PFSK-1 (cell line): ENCODE measurements at regions not wholly inside any gene's neighbourhood (a gene's known extent, or its start where the extent isn't known, plus 50 kb on each side); places are given as distances from the start of the nearest gene placed in this dataset.

Experiments used
- FOXP2 ChIP-seq: optimal IDR thresholded peaks from 2 replicates; pipeline ENCODE3; 2011; ENCODE audit warnings: borderline replicate concordance, control low read depth, inconsistent platforms; ENCODE audit not compliant: insufficient read depth; ENCODE audit errors: extremely low read length, extremely low read depth
- POLR2AphosphoS5 ChIP-seq: IDR thresholded peaks from 2 replicates; pipeline ENCODE4 v1.6.1; 2012; ENCODE audit warnings: low read depth, mild to moderate bottlenecking, control low read depth, low read length, moderate library complexity
- REST ChIP-seq, 2 experiments: IDR thresholded peaks; 2 replicates each; pipeline versions ENCODE4 v1.6.1 to v1.8.0; 2011 to 2012; ENCODE audit warnings: low read depth in 2 of 2, low read length in 2 of 2, control low read depth in 1 of 2, inconsistent platforms in 1 of 2, mild to moderate bottlenecking in 1 of 2, moderate library complexity in 1 of 2; ENCODE audit not compliant: insufficient read depth in 1 of 2
- SIN3A ChIP-seq: IDR thresholded peaks from 2 replicates; pipeline ENCODE4 v1.6.1; 2012; ENCODE audit warnings: mild to moderate bottlenecking, low read length, moderate library complexity, borderline replicate concordance; ENCODE audit not compliant: insufficient read depth
- TAF1 ChIP-seq: IDR thresholded peaks from 2 replicates; pipeline ENCODE4 v1.6.1; 2012; ENCODE audit warnings: low read length, control low read depth, borderline replicate concordance; ENCODE audit not compliant: insufficient read depth

DNA sequence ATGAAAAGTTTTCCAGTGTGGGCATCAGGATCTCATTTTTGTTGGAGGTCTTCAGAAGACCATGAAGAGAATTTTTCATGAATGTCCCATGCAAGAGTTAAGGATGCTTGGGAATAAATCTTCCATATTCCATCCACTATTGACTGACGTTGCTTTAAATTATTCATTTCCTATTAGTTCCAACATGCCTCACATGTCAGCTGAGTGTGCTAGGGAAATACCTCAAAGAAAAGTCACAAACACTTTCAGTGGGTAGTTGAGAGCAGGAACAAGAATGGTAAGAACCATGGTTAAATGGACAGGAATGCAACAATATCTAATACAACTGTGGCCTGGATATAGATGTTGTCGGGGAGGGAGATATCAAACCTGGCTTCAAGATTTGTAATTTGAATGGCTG is 610.1 kb downstream of the TECRL start:
- TF ChIP-seq TAF1 (no peak), REST (IDR thresholded peaks at IDR 0.05; ENCODE audit: insufficient read depth in 1 of 2, low read depth in 2 of 2, low read length in 2 of 2) (no peak), POLR2AphosphoS5 (no peak), SIN3A (no peak), FOXP2 (no peak)

GRCh38 chr4:63795301-63795700 is 613.9 kb downstream of the TECRL start:
- TF ChIP-seq SIN3A (no peak), POLR2AphosphoS5 (no peak), FOXP2 (no peak), REST (IDR thresholded peaks at IDR 0.05; ENCODE audit: insufficient read depth in 1 of 2, low read depth in 2 of 2, low read length in 2 of 2) (no peak), TAF1 (no peak)

DNA sequence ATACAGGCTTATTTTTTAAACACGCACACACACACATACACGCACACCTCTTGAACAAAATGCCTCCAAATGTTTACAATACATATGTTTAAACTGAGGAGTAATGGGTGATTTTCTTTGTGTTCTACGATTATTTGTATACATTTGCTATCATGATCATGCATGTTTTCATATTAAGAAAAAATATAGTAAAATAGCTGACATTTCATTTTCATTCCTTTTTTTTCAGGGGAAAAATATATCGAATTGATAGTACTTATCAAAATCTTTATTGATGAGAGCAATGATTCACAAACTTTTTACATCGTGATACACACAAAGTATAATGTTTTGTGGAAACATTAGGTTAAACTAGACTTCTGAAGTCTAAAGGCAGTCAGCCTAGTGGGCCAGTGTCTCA is 618.9 kb downstream of the TECRL start:
- no peak for TF ChIP-seq FOXP2
- no peak for TF ChIP-seq POLR2AphosphoS5
- TF ChIP-seq SIN3A = no peak
- TF ChIP-seq TAF1 = no peak
- TF ChIP-seq REST (IDR thresholded peaks at IDR 0.05; ENCODE audit: insufficient read depth in 1 of 2, low read depth in 2 of 2, low read length in 2 of 2) = no peak

- TF ChIP-seq POLR2AphosphoS5 = no peak
- no peak for TF ChIP-seq TAF1
- TF ChIP-seq REST (IDR thresholded peaks at IDR 0.05; ENCODE audit: insufficient read depth in 1 of 2, low read depth in 2 of 2, low read length in 2 of 2) = no peak
- no peak for TF ChIP-seq FOXP2
- no peak for TF ChIP-seq SIN3A
Observed at GRCh38 chr4:63788271-63788670, 621.0 kb downstream of the TECRL start.

- TF ChIP-seq TAF1 (no peak), POLR2AphosphoS5 (no peak), REST (IDR thresholded peaks at IDR 0.05; ENCODE audit: insufficient read depth in 1 of 2, low read depth in 2 of 2, low read length in 2 of 2) (no peak), FOXP2 (no peak), SIN3A (no peak)
Observed at GRCh38 chr4:63787326-63787725, 621.9 kb downstream of the TECRL start.
